HG03469 (cell line): ENCODE measurements at regions not wholly inside any gene's neighbourhood (a gene's known extent, or its start where the extent isn't known, plus 50 kb on each side); places are given as distances from the start of the nearest gene placed in this dataset.

Experiments
- ATAC-seq: cut with Tn5 transposase; IDR thresholded peaks from one replicate; pipeline ENCODE4 v1.9.1; 2021; ENCODE audit warnings: mild to moderate bottlenecking, moderate library complexity, moderate number of reproducible peaks; ENCODE audit not compliant: unreplicated experiment

- ATAC-seq: no peak
These were observed 371.6 kb downstream of the MCTP2 start for GRCh38 chr15:94602754-94603470.

DNA sequence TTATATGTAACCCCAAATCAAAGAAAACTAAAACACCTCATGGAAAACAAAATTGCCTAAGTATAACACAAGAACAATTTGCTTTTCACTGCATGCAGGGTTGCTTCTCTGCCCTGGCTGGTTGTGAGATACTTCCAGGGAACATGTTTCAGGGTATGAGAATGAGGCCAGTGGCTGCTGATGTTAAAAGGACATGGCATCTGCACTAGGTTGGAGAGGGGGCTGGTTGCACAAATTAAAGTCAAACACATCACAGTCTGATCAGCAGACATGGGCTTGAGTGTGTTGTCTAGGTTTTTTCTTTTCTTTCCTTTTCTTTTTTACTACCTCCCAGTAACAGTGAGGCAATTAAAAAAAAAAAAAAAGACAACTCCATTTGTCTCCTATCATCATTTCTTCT is 374.9 kb downstream of the MCTP2 start:
- no peak for ATAC-seq

DNA sequence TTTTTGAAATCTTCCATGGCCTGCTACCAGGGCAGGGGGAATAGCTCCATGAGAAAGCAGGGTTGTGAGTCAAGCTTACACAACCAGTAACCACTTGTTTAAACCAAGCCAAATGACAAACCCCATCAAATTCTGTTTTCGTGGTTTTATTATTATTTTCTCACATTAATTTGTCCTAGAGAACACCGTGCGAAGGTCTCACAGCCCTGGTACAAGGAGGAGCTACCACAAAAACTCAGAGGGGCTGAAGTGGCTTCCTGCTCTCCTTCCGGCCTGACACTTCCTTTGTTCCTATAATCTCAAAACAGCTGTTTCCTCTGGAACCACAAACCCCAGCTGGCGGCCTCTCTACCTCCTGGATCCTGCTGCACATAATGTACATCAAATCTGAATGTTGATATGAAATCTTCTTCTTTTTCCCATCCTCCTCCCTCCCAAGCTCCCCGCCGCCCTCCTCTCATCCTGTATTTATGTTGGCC is 375.9 kb downstream of the MCTP2 start:
- no peak for ATAC-seq

- peak; percentile 82 for ATAC-seq
These were observed 378.7 kb downstream of the MCTP2 start for GRCh38 chr15:94610069-94610468.

DNA sequence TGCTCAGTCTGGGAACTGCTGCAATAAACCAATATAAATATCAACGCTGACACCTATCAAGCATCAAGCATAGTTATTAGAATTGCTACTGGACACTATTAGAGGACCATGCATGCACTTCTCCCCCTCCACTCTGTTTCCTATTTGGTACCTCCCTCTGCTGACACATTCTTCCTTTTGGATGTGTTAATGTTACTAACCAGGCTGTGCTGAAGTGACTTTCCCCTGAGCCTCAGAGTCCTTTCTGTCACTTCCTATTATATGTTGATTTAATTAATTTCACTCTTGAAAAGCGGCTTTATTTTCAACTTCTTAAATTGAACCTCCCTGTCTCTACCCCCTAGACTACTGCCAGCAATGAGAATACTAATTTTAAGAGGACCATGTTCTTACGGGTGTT is 379.1 kb downstream of the MCTP2 start:
- ATAC-seq: no peak

- ATAC-seq: no peak
These were observed 380.3 kb downstream of the MCTP2 start for GRCh38 chr15:94611656-94612055.

GRCh38 chr15:94615688-94616087 is 384.3 kb downstream of the MCTP2 start:
- ATAC-seq: no peak

DNA sequence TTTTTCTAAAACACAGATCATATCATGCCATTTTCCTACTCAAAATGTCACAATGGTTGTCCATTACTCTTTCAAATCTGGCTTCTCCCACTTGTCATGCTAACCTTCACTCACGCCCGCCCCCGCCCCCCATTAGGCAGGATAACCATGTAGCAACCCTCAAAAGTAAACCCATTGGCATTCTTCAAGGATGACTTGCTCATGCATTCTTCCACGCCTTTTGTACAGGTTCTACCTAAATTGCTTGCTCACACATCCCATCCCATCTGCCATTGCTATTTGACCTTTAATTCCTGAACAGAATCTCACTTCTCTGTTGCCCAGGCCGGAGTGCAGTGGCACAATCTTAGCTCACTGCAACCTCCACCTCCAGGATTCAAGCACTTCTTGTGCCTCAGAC is 389.3 kb downstream of the MCTP2 start:
- no peak for ATAC-seq

GRCh38 chr15:94621736-94622135 is 390.4 kb downstream of the MCTP2 start:
- ATAC-seq: no peak

GRCh38 chr15:94626949-94627348 is 395.6 kb downstream of the MCTP2 start:
- no peak for ATAC-seq

DNA sequence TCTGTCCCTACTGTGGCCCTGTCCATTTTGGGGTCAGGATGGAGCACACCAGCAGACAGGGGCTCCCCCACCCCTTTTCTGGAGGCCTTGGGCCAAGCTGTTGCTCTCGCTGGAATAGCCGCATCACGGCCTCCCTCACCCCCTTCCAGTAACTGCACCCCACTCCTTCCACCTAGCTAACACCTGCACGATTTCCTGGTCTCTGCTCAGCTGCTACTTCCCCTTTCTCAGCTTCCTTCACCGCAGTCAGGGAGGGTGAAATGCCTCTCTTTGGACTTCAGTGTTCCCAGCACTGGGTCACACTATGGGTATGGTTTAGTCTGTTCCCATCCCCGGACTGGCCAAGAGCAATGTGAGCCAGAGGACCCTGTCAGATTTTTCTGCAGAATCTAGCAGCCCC is 400.2 kb downstream of the MCTP2 start:
- ATAC-seq: no peak

GRCh38 chr15:94638183-94638582 is 406.8 kb downstream of the MCTP2 start:
- no peak for ATAC-seq

DNA sequence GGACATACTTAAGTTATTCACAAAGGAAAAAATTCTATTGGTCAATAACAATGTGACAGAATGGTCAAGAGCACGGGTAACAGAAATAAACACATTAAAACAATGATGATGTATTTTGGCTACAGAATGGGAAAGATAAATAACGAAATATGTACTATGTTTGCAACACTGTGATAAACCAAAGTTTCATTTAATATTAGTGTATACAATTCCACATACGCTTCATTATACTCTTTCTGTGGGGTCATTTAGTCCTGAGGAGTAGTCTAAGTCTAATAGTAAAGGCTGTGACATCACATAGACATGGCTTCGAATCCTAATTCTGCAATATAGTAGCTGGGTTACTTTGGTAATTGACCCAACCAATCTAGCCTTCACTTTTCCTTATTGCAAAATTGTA is 408.3 kb downstream of the MCTP2 start:
- ATAC-seq: no peak

DNA sequence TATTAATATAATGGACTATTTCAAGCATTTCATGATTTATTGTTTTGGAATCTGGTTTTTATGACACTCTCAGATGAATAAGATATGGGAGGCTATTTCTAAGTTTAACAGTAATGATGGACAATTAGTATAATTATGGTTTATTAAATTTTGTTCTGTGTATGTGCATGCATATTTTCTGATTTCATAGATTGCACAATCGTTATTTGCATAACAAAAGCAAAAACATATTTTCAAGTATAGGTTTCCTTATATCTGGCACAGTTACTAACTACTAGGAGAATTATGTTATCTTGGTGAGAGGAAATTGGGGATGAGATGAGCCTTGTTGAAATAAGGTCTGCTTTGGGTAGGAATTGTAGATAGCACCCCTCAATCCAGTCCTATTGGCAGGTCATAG is 413.1 kb downstream of the MCTP2 start:
- ATAC-seq: no peak

- no peak for ATAC-seq
These were observed 421.7 kb downstream of the MCTP2 start for GRCh38 chr15:94653071-94653470.

- no peak for ATAC-seq
These were observed 424.0 kb downstream of the MCTP2 start for GRCh38 chr15:94655249-94655880.

- ATAC-seq: no peak
These were observed 434.5 kb downstream of the MCTP2 start for GRCh38 chr15:94665676-94666441.

GRCh38 chr15:94666553-94666952 is 435.2 kb downstream of the MCTP2 start:
- ATAC-seq: no peak

GRCh38 chr15:94667109-94667508 is 435.7 kb downstream of the MCTP2 start:
- ATAC-seq: no peak

DNA sequence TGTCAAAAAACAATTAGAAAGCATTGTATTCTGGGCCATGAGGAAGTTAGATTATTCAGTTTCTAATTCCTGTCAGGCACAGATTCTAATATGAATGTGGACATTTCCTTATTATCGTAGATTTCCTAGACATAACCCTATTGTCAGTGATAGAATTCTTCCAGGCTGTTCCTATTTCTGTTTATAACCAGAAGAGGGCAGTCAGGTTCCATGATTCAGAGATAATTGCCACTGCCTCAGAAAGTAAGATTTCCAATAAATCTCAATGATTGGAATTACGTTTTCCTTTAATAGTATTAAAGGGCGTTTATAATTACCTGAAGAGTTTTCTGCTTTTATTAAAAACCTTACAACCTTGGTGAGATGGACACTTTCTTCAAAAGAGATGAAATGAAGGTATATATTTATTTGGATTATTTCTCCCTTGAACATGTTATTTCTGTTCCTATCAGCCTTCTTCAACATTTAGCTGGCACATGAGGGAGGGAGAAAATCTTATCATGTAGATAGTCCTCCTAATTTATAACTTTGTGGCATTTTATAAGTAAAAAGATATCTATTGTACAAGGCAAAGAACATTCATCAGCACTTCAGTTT is 439.2 kb downstream of the MCTP2 start:
- no peak for ATAC-seq

- ATAC-seq: no peak
These were observed 440.6 kb downstream of the MCTP2 start for GRCh38 chr15:94671858-94672532.
